GM12874 (cell line): ENCODE measurements at regions not wholly inside any gene's neighbourhood (a gene's known extent, or its start where the extent isn't known, plus 50 kb on each side); places are given as distances from the start of the nearest gene placed in this dataset.

Experiments used
- CTCF ChIP-seq: IDR thresholded peaks from 2 replicates; pipeline ENCODE4 v1.5.1; 2011; ENCODE audit warnings: low read depth, mild to moderate bottlenecking, control low read depth, low read length, moderate library complexity; ENCODE audit not compliant: insufficient read depth

- no peak for TF ChIP-seq CTCF
These were observed 50.4 kb upstream of the ARHGEF7 start for GRCh38 chr13:111064661-111065060.

- TF ChIP-seq CTCF = no peak
These were observed 52.1 kb upstream of the ARHGEF7 start for GRCh38 chr13:111062966-111063365.

GRCh38 chr13:111062305-111062704 is 52.8 kb upstream of the ARHGEF7 start:
- TF ChIP-seq CTCF = no peak

GRCh38 chr13:111061358-111062045 is 53.6 kb upstream of the ARHGEF7 start:
- TF ChIP-seq CTCF = no peak

GRCh38 chr13:111060237-111060919 is 54.7 kb upstream of the ARHGEF7 start:
- TF ChIP-seq CTCF = no peak

- TF ChIP-seq CTCF = no peak
These were observed 56.2 kb upstream of the ARHGEF7 start for GRCh38 chr13:111058796-111059506.

- TF ChIP-seq CTCF = no peak
These were observed 63.9 kb upstream of the ARHGEF7 start for GRCh38 chr13:111051041-111051725.
